ENCODE measurements at regions not wholly inside any gene's neighbourhood (a gene's known extent, or its start where the extent isn't known, plus 50 kb on each side); places are given as distances from the start of the nearest gene placed in this dataset.

DNA sequence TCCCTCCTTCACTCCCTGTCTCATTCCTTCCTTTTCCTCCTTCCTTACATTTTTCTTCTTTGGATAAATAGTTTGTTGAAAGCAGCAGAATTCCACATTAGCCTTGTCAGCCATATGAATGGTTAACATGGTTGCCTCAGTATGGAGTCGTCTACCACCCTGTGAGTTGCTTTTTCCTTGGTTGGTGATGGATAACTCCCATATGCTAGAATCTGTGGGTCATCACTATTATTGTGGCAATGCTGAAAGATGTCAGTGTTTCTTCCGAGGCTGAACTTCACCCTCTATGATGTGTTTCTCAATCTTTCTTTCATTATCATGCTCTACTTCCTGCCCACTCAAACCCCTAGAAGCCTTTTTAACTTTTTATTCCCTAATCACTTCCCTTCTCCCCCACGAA lies 481.8 kb upstream of the KCNMB2 start:
- DNase-seq: no peak

GRCh38 chr3:178055939-178056338 lies 480.3 kb upstream of the KCNMB2 start:
- no peak for DNase-seq

DNA sequence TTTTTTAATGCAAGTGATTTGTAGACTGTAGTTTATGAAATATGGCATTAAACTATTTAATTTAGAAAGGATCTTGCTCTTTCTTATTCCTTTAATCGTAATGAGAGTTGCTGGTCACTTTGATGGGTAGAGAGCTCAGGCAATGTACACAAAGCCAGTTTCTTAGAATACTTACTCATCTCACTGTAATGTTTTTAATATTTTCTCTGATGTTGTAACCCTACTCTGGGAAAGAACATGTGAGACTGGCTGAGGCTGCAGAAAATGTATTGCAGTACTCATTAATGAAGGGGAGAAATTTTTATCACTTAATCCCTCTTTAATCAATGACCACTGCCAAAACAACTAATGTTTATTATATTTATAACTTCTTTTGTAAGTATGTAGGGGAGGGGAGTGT lies 479.4 kb upstream of the KCNMB2 start:
- no peak for DNase-seq

- no peak for DNase-seq
Observed at GRCh38 chr3:178058629-178059028, 477.6 kb upstream of the KCNMB2 start.

DNA sequence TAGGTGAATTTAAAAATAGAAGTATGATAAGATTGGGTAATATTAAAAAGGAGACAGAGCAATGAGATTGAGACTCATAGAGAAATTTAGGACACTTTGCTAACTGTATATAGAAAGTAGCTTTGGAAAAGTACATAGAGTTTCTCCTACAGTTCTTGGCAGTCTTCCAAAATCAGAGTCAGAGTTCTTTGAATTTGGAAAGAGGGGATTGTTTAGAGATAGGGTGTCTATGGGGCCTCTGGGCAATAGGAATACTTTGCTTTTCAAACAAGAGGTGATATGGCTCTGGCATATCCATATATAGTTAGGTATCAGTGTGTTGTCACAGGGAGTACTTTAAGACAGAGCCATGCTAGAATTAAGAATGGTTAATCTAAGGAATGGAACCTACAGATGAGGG lies 477.1 kb upstream of the KCNMB2 start:
- DNase-seq: no peak

GRCh38 chr3:178059836-178060235 lies 476.4 kb upstream of the KCNMB2 start:
- no peak for DNase-seq

DNA sequence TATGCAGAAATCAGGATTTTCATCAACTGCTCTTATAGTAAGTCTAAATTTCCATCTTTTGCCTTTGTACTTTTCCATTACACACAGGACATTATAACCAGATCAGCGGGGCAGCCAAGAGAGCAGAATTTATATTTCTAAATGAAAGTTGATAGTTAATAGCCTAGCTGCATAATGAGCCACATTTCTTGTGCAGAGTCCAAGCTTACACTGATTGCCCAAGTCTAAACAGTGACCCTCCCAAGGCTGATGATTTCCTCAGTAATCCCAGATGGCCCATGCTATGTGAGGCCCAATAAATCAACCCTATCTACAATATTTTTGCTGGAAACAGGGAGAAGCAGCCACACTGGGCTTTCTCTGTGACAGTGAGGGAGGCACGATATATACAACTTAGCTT lies 475.8 kb upstream of the KCNMB2 start:
- DNase-seq: peak; percentile 61

DNA sequence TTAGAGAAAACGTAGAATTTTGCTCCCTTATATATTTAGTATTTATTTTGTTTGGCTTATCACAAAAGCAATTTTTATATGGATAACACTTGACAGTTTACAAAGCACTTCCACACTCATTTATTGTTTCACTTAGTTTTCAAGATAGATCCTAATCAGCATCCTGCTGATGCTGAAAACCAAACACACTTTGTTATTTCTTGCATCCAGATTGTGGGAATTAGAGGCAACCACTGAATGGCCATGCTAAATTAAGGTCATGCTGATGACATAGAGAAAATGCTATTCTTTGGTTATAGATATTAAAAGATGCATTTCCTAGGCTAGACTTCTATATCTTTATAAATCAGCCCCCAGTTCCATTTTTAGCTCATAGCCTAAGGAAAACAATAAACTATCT lies 474.1 kb upstream of the KCNMB2 start:
- no peak for DNase-seq

GRCh38 chr3:178063461-178063860 lies 472.8 kb upstream of the KCNMB2 start:
- no peak for DNase-seq

GRCh38 chr3:178067721-178068120 lies 468.5 kb upstream of the KCNMB2 start:
- DNase-seq: no peak

GRCh38 chr3:178072391-178073305 lies 463.6 kb upstream of the KCNMB2 start:
- no peak for DNase-seq

DNA sequence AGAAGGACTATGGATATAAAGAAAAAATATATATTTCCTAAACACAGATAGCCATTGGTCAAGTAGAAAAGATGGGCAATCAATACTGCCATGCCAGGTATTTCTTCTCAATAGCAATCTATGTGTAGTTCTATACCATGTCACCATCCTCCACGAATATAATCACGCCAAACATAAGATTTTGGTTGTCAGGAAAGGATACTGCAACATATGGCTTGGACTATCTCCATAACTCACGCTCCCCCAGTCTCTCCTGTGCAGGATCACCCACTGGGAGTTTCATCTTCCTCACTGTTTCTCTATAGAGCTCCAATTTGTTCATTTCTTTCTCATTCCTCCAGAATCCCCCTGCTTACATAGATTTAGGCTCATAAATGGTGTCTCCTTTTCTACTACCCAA lies 462.9 kb upstream of the KCNMB2 start:
- DNase-seq: no peak

DNA sequence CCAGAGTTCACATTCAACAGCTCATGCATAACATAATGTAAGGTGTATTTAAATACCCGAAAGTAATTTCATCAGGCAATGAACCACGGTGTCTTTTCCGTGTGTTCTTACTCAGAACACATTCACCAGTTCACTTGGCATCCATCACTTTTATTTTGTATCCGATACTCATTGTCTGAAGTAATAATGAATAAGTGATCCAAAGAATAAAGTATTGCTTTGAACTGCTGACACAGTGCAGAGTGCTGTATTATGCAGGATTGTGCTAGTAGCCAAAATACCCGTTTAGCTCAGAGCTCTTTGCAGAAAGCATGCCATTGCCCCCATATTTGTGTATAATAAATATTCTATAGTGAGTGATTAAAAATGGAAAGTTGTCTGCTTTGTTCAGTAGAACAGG lies 460.9 kb upstream of the KCNMB2 start:
- DNase-seq: no peak

- DNase-seq: peak; percentile 86
Observed at GRCh38 chr3:178078953-178079352, 457.3 kb upstream of the KCNMB2 start.

GRCh38 chr3:178079966-178080365 lies 456.3 kb upstream of the KCNMB2 start:
- no peak for DNase-seq

DNA sequence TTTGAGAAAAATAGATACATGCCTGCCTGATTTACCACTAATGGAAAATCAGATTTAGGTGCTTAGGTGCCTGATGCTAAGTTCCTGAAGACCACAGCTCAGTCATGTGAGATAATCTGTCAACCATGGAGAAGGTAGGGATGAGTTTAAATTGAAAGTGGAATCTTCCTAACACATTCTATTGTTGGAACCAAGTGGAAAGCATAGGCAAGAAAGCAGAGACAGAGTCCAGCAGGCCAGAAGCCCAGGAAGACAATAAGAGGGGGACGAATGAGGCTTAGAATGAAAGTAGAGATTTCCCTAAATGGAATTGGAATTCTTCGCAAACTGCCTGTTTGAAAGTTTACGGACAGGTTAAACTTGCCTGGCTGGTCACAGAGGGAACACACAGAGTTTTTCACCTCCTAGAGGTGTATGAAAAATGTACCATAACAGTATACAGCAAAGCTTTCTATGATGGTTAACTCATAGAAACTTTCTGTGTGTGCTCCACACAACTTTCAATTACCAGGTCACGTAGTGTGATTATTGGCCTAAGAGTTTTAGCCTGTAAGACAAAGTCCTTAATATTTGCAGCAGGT lies 453.8 kb upstream of the KCNMB2 start:
- DNase-seq: no peak

DNA sequence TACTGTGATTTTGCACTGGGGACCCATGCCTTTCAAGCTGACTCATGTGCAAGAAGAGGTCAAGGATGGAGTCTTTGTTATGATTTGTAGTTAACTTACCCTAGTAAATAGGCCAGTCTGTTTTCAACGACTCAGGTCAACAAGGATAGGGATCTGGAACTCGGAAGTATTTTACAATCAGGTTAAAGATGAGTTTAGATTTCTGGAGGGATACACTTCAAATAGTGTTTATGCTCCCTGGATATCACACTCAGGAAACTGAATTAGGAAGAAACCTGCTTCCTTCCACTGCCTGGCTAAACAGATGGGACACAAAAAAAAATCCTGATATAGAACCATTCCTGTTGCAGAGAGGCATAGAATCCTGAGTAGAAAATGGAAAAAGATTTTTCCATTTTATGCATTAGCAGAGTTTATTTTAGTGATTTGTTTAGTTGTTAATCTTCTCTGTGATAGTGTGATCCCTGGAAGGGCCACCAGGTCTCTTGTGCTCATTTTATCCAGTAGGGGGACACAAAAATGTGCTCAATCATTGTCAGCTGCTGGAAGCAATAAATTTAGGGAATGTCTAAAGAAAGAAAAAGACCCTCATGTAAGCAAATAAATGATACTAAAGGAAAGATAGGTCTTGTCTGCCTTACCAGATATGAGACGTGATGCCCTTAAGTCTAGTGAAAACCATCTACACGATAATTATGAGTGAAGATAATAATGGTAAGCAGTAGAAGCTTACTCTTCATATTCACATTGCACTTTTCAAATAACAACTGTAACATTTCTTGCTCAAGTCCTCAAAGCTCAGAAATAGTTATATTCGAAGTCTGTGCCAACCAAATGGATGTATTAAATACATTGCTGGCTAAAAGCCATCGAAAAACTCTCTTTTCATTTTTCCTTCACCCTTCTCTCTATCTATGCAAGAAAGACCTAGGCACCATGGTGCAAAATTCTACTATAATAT lies 452.1 kb upstream of the KCNMB2 start:
- no peak for DNase-seq

- DNase-seq: peak; percentile 90
Observed at GRCh38 chr3:178084938-178085816, 451.1 kb upstream of the KCNMB2 start.

- DNase-seq: no peak
Observed at GRCh38 chr3:178085817-178086123, 450.5 kb upstream of the KCNMB2 start.

DNA sequence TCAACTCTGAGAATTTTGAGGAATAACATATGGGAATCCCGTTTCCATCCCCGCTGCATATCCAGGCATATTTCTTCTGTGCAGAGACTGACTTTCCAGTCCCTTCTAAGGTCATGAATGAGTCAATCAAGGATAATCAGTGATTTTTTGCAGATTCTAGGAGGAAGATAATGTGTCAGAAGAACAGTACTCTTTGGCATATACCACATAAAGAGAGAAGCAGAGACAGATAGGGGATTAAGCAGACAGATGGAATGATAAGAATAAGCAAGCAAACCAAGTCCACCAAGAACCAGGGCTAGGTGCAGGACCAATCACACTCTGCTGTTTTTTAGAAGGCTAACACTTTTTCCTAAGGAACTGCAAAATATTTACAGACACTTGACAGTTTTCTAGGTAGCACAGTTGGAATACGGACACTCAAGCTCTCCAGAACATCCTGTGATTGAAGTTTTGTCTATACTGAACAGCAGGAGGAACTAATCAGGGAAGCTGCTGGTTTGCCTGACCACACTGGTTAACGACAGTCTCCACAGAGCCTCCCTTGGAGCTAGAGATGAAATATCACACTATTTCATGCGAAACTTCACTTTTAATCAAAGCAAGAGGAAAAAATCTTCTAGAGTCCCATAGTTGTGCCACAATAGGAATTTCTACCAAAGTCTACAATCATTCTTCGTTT lies 450.0 kb upstream of the KCNMB2 start:
- DNase-seq: no peak

- no peak for DNase-seq
Observed at GRCh38 chr3:178087376-178087775, 448.9 kb upstream of the KCNMB2 start.
